GM23338 (cell line): ENCODE measurements at regions not wholly inside any gene's neighbourhood (a gene's known extent, or its start where the extent isn't known, plus 50 kb on each side); places are given as distances from the start of the nearest gene placed in this dataset.

ENCODE experiments used
- CREB1 ChIP-seq: fragments of 250-450 bp; sonication (Bioruptor Pico); IDR thresholded peaks from 2 replicates; pipeline ENCODE4 v1.5.0; 2020; ENCODE audit warnings: low read depth, mild to moderate bottlenecking, moderate library complexity
- EZH2 ChIP-seq: fragments of 200-600 bp; sonication (generic); IDR thresholded peaks from one replicate; pipeline ENCODE4 v1.8.0; 2017; ENCODE audit warnings: antibody characterized with exemption, mild to moderate bottlenecking, low read depth; ENCODE audit not compliant: unreplicated experiment
- STAT1 ChIP-seq: IDR thresholded peaks from one replicate; pipeline ENCODE4 v1.6.1; 2016; ENCODE audit warnings: antibody characterized with exemption; ENCODE audit not compliant: unreplicated experiment
- ZNF331 ChIP-seq: fragments of 250-450 bp; sonication (Bioruptor Pico); IDR thresholded peaks from 2 replicates; pipeline ENCODE4 v1.5.0; 2020; ENCODE audit warnings: low read depth, mild to moderate bottlenecking, moderate library complexity
- TF ChIP-seq, protein P1 (sequence below): fragments of 250-450 bp; sonication (Bioruptor Pico); IDR thresholded peaks from 2 replicates; pipeline ENCODE4 v1.5.0; 2020; ENCODE audit warnings: mild to moderate bottlenecking, moderate library complexity
- TF ChIP-seq, protein P2 (sequence below): IDR thresholded peaks from 2 replicates; pipeline ENCODE4 v1.6.1; 2016; ENCODE audit warnings: antibody characterized with exemption
- TF ChIP-seq, protein P3 (sequence below), 2 experiments: fragments of 200-600 bp in 1 of 2; sonication (generic) in 1 of 2; conservative IDR thresholded peaks; 2 replicates each; pipeline versions ENCODE4 v1.5.1 to v1.6.1; 2016 to 2017; ENCODE audit warnings: antibody characterized with exemption in 2 of 2, low read depth in 2 of 2, mild to moderate bottlenecking in 2 of 2, moderate library complexity in 1 of 2

DNA sequence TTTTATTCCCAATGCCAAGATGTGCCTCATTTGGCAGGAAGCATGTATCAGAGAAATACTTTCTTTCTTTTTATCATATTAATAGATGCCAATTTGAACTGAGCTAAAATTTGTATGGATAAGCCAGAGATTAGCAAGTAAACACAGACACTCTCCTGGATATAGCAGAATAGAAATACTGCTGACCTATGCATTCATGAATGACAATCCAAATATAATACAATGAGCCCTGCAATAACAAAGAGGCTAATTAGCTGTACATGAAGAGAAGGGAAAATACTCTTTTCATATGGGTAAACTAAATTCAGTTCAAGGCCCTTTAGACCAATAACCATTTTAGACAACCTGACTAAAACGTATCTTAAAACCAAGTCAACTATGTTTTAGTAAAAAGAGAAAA is 388.1 kb upstream of the NR5A2 start (continued):
- TF ChIP-seq, protein P1, sequence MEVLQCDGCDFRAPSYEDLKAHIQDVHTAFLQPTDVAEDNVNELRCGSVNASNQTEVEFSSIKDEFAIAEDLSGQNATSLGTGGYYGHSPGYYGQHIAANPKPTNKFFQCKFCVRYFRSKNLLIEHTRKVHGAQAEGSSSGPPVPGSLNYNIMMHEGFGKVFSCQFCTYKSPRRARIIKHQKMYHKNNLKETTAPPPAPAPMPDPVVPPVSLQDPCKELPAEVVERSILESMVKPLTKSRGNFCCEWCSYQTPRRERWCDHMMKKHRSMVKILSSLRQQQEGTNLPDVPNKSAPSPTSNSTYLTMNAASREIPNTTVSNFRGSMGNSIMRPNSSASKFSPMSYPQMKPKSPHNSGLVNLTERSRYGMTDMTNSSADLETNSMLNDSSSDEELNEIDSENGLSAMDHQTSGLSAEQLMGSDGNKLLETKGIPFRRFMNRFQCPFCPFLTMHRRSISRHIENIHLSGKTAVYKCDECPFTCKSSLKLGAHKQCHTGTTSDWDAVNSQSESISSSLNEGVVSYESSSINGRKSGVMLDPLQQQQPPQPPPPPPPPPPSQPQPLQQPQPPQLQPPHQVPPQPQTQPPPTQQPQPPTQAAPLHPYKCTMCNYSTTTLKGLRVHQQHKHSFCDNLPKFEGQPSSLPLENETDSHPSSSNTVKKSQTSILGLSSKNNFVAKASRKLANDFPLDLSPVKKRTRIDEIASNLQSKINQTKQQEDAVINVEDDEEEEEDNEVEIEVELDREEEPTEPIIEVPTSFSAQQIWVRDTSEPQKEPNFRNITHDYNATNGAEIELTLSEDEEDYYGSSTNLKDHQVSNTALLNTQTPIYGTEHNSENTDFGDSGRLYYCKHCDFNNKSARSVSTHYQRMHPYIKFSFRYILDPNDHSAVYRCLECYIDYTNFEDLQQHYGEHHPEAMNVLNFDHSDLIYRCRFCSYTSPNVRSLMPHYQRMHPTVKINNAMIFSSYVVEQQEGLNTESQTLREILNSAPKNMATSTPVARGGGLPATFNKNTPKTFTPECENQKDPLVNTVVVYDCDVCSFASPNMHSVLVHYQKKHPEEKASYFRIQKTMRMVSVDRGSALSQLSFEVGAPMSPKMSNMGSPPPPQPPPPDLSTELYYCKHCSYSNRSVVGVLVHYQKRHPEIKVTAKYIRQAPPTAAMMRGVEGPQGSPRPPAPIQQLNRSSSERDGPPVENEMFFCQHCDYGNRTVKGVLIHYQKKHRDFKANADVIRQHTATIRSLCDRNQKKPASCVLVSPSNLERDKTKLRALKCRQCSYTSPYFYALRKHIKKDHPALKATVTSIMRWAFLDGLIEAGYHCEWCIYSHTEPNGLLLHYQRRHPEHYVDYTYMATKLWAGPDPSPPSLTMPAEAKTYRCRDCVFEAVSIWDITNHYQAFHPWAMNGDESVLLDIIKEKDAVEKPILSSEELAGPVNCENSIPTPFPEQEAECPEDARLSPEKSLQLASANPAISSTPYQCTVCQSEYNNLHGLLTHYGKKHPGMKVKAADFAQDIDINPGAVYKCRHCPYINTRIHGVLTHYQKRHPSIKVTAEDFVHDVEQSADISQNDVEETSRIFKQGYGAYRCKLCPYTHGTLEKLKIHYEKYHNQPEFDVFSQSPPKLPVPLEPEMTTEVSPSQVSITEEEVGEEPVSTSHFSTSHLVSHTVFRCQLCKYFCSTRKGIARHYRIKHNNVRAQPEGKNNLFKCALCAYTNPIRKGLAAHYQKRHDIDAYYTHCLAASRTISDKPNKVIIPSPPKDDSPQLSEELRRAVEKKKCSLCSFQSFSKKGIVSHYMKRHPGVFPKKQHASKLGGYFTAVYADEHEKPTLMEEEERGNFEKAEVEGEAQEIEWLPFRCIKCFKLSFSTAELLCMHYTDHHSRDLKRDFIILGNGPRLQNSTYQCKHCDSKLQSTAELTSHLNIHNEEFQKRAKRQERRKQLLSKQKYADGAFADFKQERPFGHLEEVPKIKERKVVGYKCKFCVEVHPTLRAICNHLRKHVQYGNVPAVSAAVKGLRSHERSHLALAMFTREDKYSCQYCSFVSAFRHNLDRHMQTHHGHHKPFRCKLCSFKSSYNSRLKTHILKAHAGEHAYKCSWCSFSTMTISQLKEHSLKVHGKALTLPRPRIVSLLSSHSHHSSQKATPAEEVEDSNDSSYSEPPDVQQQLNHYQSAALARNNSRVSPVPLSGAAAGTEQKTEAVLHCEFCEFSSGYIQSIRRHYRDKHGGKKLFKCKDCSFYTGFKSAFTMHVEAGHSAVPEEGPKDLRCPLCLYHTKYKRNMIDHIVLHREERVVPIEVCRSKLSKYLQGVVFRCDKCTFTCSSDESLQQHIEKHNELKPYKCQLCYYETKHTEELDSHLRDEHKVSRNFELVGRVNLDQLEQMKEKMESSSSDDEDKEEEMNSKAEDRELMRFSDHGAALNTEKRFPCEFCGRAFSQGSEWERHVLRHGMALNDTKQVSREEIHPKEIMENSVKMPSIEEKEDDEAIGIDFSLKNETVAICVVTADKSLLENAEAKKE (CRISPR knock-in tag): no peak
- TF ChIP-seq, protein P2, sequence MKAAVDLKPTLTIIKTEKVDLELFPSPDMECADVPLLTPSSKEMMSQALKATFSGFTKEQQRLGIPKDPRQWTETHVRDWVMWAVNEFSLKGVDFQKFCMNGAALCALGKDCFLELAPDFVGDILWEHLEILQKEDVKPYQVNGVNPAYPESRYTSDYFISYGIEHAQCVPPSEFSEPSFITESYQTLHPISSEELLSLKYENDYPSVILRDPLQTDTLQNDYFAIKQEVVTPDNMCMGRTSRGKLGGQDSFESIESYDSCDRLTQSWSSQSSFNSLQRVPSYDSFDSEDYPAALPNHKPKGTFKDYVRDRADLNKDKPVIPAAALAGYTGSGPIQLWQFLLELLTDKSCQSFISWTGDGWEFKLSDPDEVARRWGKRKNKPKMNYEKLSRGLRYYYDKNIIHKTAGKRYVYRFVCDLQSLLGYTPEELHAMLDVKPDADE: no peak
- TF ChIP-seq STAT1: no peak
- TF ChIP-seq CREB1: no peak
- TF ChIP-seq, protein P3, sequence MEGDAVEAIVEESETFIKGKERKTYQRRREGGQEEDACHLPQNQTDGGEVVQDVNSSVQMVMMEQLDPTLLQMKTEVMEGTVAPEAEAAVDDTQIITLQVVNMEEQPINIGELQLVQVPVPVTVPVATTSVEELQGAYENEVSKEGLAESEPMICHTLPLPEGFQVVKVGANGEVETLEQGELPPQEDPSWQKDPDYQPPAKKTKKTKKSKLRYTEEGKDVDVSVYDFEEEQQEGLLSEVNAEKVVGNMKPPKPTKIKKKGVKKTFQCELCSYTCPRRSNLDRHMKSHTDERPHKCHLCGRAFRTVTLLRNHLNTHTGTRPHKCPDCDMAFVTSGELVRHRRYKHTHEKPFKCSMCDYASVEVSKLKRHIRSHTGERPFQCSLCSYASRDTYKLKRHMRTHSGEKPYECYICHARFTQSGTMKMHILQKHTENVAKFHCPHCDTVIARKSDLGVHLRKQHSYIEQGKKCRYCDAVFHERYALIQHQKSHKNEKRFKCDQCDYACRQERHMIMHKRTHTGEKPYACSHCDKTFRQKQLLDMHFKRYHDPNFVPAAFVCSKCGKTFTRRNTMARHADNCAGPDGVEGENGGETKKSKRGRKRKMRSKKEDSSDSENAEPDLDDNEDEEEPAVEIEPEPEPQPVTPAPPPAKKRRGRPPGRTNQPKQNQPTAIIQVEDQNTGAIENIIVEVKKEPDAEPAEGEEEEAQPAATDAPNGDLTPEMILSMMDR (conservative IDR thresholded peaks at IDR 0.05; ENCODE audit: low read depth in 2 of 2): no peak
- no peak for TF ChIP-seq ZNF331 (CRISPR knock-in tag)
- TF ChIP-seq EZH2: no peak
